ENCODE measurements at regions not wholly inside any gene's neighbourhood (a gene's known extent, or its start where the extent isn't known, plus 50 kb on each side); places are given as distances from the start of the nearest gene placed in this dataset.

DNA sequence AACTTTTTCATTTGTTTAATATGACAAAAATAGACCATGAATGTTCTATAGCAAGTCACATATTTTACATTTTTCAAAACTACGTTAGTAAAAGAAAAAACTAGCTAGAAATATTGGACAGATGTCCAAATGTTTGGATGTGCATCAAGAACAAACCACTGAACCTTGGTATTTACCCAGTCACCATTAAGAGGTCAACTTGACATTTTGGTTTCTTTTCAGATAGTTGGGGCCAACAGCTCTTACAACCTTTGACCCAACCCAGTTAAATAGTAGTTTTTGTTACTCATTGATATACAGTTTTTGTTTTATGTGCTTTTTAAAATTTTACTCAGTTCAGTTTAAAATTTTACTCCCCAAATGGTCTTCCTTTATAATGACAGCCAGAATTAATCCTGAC is 238.7 kb upstream of the TET2 start:
- TF ChIP-seq, protein P1, sequence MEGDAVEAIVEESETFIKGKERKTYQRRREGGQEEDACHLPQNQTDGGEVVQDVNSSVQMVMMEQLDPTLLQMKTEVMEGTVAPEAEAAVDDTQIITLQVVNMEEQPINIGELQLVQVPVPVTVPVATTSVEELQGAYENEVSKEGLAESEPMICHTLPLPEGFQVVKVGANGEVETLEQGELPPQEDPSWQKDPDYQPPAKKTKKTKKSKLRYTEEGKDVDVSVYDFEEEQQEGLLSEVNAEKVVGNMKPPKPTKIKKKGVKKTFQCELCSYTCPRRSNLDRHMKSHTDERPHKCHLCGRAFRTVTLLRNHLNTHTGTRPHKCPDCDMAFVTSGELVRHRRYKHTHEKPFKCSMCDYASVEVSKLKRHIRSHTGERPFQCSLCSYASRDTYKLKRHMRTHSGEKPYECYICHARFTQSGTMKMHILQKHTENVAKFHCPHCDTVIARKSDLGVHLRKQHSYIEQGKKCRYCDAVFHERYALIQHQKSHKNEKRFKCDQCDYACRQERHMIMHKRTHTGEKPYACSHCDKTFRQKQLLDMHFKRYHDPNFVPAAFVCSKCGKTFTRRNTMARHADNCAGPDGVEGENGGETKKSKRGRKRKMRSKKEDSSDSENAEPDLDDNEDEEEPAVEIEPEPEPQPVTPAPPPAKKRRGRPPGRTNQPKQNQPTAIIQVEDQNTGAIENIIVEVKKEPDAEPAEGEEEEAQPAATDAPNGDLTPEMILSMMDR (IDR thresholded peaks at IDR 0.05): no peak
- no peak for TF ChIP-seq POLR2AphosphoS5 (IDR thresholded peaks at IDR 0.05)

All from esophagus muscularis mucosa (tissue), 3 donors.